HG02642 (cell line): ENCODE measurements at regions not wholly inside any gene's neighbourhood (a gene's known extent, or its start where the extent isn't known, plus 50 kb on each side); places are given as distances from the start of the nearest gene placed in this dataset.
"Not testable (repeated sequence)": the region's sequence is repeated elsewhere in the genome, so short reads cannot be mapped to it uniquely, and the experiment has no call there.

Source experiments
- ATAC-seq: cut with Tn5 transposase; IDR thresholded peaks from one replicate; pipeline ENCODE4 v1.9.1; 2021; ENCODE audit warnings: mild to moderate bottlenecking; ENCODE audit not compliant: unreplicated experiment, poor library complexity

DNA sequence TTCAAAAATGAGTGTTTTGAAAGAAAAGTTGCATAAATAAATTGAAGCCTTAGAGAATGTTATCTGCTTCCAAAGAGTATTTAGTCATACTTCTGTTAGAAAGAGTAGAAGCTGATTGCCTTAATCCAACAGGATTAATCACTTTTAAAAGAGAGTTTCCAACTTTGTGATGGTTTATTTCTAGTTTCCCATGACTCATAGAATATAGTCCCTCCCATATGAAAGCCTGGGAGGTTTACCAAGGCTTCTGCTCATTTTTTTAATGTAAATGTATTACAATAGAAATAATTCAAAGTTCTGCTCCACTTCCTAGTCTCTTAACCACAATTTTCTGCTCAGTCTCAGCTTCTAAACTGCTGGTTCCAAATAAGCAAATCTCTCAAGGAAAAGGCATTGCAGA lies 118.0 kb upstream of the IRAK1BP1 start:
- ATAC-seq = no peak

GRCh38 chr6:78758297-78758798 lies 109.0 kb upstream of the IRAK1BP1 start:
- not testable (repeated sequence) for ATAC-seq

- no peak for ATAC-seq
Measured at GRCh38 chr6:78768271-78768670, 99.1 kb upstream of the IRAK1BP1 start.

DNA sequence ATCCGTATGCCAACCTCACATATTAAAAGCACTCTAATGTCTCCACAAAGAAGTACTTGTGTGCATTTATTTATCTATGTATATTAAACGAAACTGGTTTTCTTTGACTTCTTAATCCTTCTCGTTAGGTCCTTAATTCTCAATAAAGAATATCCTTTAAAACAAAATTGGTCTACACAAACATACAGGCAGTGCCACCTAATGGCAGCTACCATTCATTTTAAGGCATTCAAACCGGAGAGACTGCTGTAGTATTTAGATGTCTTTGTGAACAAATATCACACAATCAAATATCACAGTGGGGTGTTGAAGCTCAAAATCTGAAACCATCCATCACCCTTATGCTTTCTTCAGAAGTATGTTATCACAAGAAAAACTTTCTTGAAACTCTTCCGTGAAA lies 96.6 kb upstream of the IRAK1BP1 start:
- no peak for ATAC-seq

DNA sequence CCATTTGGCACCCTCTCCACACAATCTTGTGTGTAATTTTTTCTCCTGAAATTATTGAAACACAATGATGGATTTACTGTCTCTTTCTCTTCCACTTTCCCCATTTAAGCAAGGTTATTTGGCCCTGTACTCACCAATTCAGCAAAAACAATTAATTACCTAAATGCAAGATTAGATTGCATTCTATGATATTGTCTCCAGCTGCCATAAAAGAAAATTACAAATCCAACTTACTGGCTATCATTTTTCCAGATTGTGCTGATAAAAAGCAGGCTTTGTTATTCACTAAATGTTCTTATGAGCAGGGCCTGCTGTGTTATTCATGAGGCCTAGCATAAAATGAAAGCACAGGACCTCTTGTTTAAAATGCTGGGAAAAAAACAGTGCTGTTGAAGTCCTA lies 95.8 kb upstream of the IRAK1BP1 start:
- no peak for ATAC-seq

DNA sequence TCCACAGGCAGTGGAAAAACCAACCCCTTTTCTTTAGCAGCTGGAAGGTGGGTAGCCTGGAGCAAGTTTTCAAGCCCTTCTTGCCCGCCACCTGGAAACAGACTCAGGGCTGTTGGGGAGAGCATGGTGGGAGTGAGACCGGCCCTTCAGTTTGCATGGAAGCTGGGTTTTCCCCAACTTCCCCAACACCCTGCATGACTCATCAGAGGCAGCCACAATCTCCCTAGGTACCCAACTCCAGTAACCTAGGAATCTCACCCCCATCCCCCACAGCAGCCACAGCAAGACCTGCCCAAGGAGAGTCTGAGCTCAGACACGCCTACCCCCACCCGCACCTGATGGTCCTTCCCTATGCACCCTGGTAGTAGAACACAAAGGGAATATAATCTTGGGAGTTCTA lies 86.3 kb upstream of the IRAK1BP1 start:
- ATAC-seq = no peak

DNA sequence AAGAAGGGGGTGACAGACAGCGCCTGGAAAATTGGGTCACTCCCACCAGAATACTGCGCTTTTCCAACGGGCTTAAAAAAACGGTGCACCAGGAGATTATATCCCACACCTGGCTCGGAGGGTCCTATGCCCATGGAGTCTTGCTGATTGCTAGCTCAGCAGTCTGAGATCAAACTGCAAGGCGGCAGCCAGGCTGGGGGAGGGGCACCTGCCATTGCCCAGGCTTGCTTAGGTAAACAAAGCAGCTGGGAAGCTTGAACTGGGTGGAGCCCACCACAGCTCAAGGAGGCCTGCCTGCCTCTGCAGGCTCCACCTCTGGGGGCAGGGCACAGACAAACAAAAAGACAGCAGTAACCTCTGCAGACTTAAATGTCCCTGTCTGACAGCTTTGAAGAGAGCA lies 84.0 kb upstream of the IRAK1BP1 start:
- not testable (repeated sequence) for ATAC-seq

DNA sequence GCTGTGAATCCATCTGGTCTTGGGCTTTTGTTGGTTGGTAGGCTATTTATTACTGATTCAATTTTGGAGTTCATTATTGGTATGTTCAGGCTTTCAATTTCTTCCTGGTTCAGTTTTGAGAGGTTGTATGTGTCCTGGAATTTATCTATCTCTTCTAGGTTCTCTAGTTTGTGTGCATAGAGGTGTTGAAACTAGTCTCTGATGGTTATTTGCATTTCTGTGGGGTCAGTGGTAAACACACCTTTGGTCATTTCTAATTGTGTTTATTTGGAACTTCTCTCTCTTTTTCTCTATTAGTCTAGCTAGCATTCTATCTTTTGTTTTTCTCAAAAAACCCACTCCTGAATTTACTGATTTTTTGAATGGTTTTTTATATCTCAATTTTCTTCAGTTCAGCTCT lies 70.1 kb upstream of the IRAK1BP1 start:
- no peak for ATAC-seq

- no peak for ATAC-seq
Measured at GRCh38 chr6:78799682-78800081, 67.7 kb upstream of the IRAK1BP1 start.

GRCh38 chr6:78806792-78807191 lies 60.6 kb upstream of the IRAK1BP1 start:
- not testable (repeated sequence) for ATAC-seq

DNA sequence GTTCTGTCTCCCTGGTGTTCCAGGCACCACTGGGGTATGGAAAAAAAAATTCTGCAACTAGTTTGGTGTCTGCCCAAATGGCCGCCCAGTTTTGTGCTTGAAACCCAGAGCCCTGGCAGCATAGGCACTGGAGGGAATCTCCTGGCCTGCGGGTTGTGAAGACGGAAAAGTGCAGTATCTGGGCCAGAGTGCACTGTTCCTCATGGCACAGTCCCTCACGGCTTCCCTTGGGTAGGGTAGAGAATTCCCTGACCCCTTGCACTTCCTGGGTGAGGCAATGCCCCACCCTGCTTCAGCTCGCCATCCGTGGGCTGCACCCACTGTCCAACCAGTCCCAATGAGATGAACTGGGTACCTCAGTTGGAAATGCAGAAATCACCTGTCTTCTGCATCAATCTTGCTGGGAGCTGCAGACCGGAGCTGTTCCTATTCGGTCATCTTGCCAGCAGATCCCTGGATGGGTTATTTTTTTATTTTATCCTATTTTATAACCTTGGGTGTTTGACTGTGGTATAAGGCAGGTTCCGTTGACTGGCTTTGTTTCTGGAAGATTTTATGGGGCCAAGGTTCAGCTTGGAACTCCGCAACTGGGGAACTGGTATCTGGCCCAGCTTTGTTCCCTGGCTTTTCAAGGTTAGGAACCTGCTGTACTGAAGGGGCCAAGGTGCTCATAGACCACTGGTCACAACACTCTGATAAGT lies 59.5 kb upstream of the IRAK1BP1 start:
- not testable (repeated sequence) for ATAC-seq

- ATAC-seq = no peak
Measured at GRCh38 chr6:78808356-78808891, 58.9 kb upstream of the IRAK1BP1 start.

DNA sequence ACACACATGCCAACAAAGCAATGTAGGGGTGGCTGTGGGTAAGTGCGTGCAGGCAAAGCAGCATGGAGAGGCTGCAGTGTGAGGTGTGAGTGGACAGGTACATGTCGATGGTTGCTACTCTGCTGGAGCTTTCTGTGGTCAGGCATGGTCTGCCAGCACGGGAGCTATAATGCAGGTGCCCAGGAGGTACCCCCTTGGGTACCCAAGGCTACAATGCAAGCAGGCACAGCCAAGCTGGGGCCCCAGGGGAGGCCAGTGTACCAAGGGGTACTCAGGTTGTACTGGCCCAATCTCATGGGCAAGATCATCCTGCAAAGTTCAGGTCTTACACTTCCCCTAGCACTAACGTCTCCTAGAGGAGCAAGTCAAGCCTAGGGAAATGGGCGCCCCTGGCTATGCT lies 58.4 kb upstream of the IRAK1BP1 start:
- no peak for ATAC-seq

- ATAC-seq = peak; percentile 57
Measured at GRCh38 chr6:78810146-78810545, 57.2 kb upstream of the IRAK1BP1 start.

GRCh38 chr6:78810698-78811097 lies 56.7 kb upstream of the IRAK1BP1 start:
- no peak for ATAC-seq
